DOHH2 (cell line): ENCODE measurements at regions not wholly inside any gene's neighbourhood (a gene's known extent, or its start where the extent isn't known, plus 50 kb on each side); places are given as distances from the start of the nearest gene placed in this dataset.

ENCODE experiments used
- H3F3A ChIP-seq: fragments of 200-600 bp; sonication (generic), shearing (Covaris generic); 2 replicates; pipeline ENCODE4 v1.6.0; 2016; ENCODE audit warnings: antibody characterized with exemption, mild to moderate bottlenecking; ENCODE audit not compliant: control insufficient read depth, insufficient read depth
- H3K27ac ChIP-seq: fragments of 200-600 bp; sonication (generic); 2 replicates; pipeline ENCODE4 v1.5.1; 2014; ENCODE audit warnings: low read depth, mild to moderate bottlenecking, low read length, moderate library complexity
- H3K27me3 ChIP-seq: fragments of 200-600 bp; sonication (generic); 2 replicates; pipeline ENCODE4 v1.6.1; 2014; ENCODE audit warnings: mild to moderate bottlenecking, low read length, mixed read lengths; ENCODE audit not compliant: control insufficient read depth
- H3K36me3 ChIP-seq: fragments of 200-600 bp; sonication (generic); 2 replicates; pipeline ENCODE4 v1.6.1; 2014; ENCODE audit warnings: mild to moderate bottlenecking, low read length, moderate library complexity, mixed read lengths; ENCODE audit not compliant: control insufficient read depth
- H3K4me1 ChIP-seq: fragments of 200-600 bp; sonication (generic); 2 replicates; pipeline ENCODE4 v1.6.1; 2014; ENCODE audit warnings: mild to moderate bottlenecking, low read length, mixed read lengths; ENCODE audit not compliant: control insufficient read depth
- H3K4me2 ChIP-seq: fragments of 200-600 bp; sonication (generic); 2 replicates; pipeline ENCODE4 v1.6.0; 2014; ENCODE audit warnings: mild to moderate bottlenecking, low read length, moderate library complexity
- H3K4me3 ChIP-seq: fragments of 200-600 bp; sonication (generic); 2 replicates; pipeline ENCODE4 v1.5.1; 2014; ENCODE audit warnings: mild to moderate bottlenecking, low read length, mixed read lengths
- H3K79me2 ChIP-seq: fragments of 200-600 bp; sonication (generic); 2 replicates; pipeline ENCODE4 v1.6.1; 2014; ENCODE audit warnings: mild to moderate bottlenecking, low read length, mixed read lengths; ENCODE audit not compliant: control insufficient read depth
- H3K9me2 ChIP-seq: fragments of 200-600 bp; sonication (generic); replicated peaks from 2 replicates; pipeline ENCODE4 v1.6.1; 2014; ENCODE audit warnings: mild to moderate bottlenecking, low read length, mixed read lengths; ENCODE audit not compliant: control insufficient read depth
- H3K9me3 ChIP-seq: fragments of 200-600 bp; sonication (generic); 2 replicates; pipeline ENCODE4 v1.6.1; 2014; ENCODE audit warnings: antibody characterized with exemption, low read length, mixed read lengths; ENCODE audit not compliant: control insufficient read depth, insufficient read depth
- H4K20me1 ChIP-seq: fragments of 200-600 bp; sonication (generic); 2 replicates; pipeline ENCODE4 v1.6.0; 2014; ENCODE audit warnings: low read depth, mild to moderate bottlenecking, antibody characterized with exemption, low read length, moderate library complexity; ENCODE audit not compliant: control insufficient read depth, insufficient read depth
- EZH2phosphoT487 ChIP-seq: fragments of 200-600 bp; sonication (generic); IDR thresholded peaks from 2 replicates; pipeline ENCODE4 v1.6.1; 2017; ENCODE audit warnings: borderline replicate concordance, mild to moderate bottlenecking, antibody characterized with exemption, low read length, moderate library complexity, mixed read lengths
- TF ChIP-seq, protein P1 (sequence below): fragments of 200-600 bp; sonication (generic); IDR thresholded peaks from one replicate; pipeline ENCODE4 v1.5.1; 2014; ENCODE audit warnings: antibody characterized with exemption, mild to moderate bottlenecking, low read depth, low read length; ENCODE audit not compliant: poor library complexity, severe bottlenecking

DNA sequence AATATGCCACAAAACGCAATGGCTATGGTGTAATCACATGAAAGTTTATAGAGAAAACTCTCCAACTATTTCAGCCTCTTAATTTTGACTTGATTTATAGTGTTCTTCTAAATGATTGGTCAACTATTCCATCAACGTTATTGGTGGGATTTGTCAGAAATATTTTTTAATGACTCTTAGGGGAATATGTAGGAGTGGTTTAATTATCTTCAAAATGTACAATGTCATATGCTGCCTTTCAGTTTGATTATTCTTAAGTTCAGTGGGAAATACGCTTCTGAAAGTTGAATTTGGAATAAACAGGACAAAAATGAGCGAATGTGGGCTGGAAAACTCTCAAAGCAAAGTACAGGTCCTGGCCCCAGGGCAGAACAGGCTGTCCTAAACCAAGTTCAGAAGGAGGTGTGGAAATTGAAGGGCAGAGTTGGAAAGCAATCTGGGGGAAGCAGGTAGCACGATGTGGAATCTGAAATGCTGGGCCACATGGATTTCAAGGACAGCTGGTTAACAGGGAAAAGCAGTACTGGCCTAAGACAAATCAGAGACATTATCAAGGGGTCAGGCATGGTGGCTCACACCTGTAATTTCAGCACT, 60.8 kb upstream of the MYCBP2 start:
- Histone ChIP-seq H3K9me2 (no peaks in the 10 kb centered on the region), H3F3A (no peaks in the 10 kb centered on the region), H3K4me2 (no peak overlapping the region), H3K36me3 (no peaks in the 10 kb centered on the region), H3K9me3 (no peaks in the 10 kb centered on the region), H3K27ac (no peak overlapping the region), H3K79me2 (no peaks in the 10 kb centered on the region), H3K27me3 (0 out of 2 replicates have a peak, but pooled peaks cover 2% of the 10 kb centered on the region), H3K4me3 (no peak overlapping the region), H4K20me1 (no peaks in the 10 kb centered on the region), H3K4me1 (no peaks in the 10 kb centered on the region)
- TF ChIP-seq, protein P1, sequence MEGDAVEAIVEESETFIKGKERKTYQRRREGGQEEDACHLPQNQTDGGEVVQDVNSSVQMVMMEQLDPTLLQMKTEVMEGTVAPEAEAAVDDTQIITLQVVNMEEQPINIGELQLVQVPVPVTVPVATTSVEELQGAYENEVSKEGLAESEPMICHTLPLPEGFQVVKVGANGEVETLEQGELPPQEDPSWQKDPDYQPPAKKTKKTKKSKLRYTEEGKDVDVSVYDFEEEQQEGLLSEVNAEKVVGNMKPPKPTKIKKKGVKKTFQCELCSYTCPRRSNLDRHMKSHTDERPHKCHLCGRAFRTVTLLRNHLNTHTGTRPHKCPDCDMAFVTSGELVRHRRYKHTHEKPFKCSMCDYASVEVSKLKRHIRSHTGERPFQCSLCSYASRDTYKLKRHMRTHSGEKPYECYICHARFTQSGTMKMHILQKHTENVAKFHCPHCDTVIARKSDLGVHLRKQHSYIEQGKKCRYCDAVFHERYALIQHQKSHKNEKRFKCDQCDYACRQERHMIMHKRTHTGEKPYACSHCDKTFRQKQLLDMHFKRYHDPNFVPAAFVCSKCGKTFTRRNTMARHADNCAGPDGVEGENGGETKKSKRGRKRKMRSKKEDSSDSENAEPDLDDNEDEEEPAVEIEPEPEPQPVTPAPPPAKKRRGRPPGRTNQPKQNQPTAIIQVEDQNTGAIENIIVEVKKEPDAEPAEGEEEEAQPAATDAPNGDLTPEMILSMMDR: no peak
- TF ChIP-seq EZH2phosphoT487: no peak

DNA sequence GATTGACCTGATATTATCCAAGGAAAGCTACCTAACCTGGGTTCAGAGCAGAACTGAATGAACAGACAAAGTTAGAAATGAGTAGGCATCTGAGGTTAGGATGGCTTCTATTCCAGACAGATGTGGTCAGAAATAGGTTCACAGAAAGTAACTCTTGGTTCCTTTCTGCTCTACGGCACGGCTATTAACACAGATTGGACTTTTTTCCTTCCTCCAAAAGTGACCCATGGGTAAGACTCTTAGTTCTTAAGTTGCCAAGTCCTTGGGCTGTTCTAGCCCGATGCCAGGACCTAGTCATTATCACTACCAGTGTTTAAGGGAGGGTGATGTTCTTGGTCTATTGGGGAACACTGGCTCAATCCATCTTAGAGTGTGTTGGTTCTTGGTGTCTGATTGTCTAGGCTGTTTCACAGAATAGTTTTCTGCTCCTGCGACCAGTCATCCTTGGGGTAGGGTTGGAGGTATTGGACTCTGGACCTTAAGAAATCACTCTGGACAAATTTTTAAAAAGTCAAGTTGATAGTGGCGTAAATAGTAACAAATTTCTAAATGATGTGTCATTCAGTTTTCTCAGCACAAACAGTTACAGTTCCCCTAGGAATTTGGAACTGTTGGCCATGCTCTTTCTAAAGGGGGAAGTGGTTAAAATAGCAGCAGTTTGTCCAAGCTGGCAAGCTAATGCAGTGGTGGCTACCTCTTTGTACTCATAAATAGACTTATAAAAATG, 60.1 kb upstream of the MYCBP2 start:
- Histone ChIP-seq H3F3A (no peaks in the 10 kb centered on the region), H3K36me3 (no peaks in the 10 kb centered on the region), H4K20me1 (no peaks in the 10 kb centered on the region), H3K79me2 (no peaks in the 10 kb centered on the region), H3K9me3 (no peaks in the 10 kb centered on the region), H3K4me3 (no peak overlapping the region), H3K27ac (no peak overlapping the region), H3K4me1 (no peaks in the 10 kb centered on the region), H3K27me3 (peaks cover 2% of the 10 kb centered on the region; the same call in 1 of the 2 replicates), H3K4me2 (no peak overlapping the region), H3K9me2 (no peaks in the 10 kb centered on the region)
- TF ChIP-seq, protein P1: no peak
- TF ChIP-seq EZH2phosphoT487: no peak

DNA sequence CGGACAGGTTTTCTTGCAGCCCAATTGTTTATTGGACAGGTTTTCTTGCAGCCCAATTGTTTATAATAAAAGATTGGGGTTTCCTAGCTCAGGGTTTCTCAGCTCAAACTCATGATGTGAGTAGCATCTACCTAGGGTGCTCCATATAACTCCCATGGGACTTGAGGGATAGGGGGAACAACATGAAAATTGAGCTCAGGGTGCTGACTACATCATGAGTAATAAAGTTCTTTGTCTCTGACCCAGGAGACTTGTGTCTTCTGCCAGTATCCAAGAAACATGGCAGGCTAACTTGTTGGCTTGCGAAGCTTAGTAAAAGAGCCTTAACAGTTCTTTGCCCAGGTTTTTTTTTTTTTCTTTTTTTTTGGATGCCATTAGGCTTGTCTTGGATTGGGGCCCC, 59.2 kb upstream of the MYCBP2 start:
- no peaks in the 10 kb centered on the region for H3K4me1 ChIP-seq
- no peaks in the 10 kb centered on the region for H3K9me3 ChIP-seq
- no peak overlapping the region for H3K4me3 ChIP-seq
- no peaks in the 10 kb centered on the region for H3K79me2 ChIP-seq
- no peaks in the 10 kb centered on the region for H3K9me2 ChIP-seq
- no peak overlapping the region for H3K4me2 ChIP-seq
- peaks cover 2% of the 10 kb centered on the region; the same call in 1 of the 2 replicates for H3K27me3 ChIP-seq
- H4K20me1 ChIP-seq: no peaks in the 10 kb centered on the region
- H3K27ac ChIP-seq: no peak overlapping the region
- no peaks in the 10 kb centered on the region for H3F3A ChIP-seq
- TF ChIP-seq, protein P1: no peak
- TF ChIP-seq EZH2phosphoT487: no peak
- H3K36me3 ChIP-seq: no peaks in the 10 kb centered on the region
